Lower leg skin (tissue), 3 donors: ENCODE measurements at regions not wholly inside any gene's neighbourhood (a gene's known extent, or its start where the extent isn't known, plus 50 kb on each side); places are given as distances from the start of the nearest gene placed in this dataset.

Source experiments
- POLR2A ChIP-seq, 2 donors: fragments of 450-650 bp; IDR thresholded peaks; one replicate each; pipeline ENCODE4 v1.6.1; 2016 to 2017; ENCODE audit warnings: antibody characterized with exemption in 2 of 2, mild to moderate bottlenecking in 1 of 2, moderate library complexity in 1 of 2
- TF ChIP-seq, protein P1 (sequence below), 3 donors: fragments of 450-650 bp; IDR thresholded peaks; one replicate each; pipeline ENCODE4 v1.5.1; 2016; ENCODE audit warnings: antibody characterized with exemption in 3 of 3, mild to moderate bottlenecking in 3 of 3, moderate library complexity in 2 of 3

DNA sequence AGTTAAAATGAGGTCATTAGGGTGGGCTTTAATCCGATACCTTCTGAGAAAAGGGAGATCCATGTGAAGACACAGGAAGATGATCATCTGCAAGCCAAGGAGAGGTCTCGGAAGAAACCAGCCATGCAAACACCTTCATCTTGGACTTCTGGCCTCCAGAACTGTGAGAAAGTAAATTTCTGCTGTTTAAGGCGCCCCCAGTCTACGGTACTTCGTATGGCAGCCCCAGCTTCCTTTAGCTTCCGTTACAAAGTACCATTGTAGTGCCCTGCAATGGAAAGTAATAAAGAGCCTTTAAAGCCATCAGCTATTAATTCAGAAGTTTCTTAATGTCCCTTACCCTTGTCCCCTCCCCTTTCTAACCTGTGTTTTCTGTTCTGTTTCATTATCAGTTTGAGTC, 308.1 kb downstream of the AACS start:
- TF ChIP-seq, protein P1, sequence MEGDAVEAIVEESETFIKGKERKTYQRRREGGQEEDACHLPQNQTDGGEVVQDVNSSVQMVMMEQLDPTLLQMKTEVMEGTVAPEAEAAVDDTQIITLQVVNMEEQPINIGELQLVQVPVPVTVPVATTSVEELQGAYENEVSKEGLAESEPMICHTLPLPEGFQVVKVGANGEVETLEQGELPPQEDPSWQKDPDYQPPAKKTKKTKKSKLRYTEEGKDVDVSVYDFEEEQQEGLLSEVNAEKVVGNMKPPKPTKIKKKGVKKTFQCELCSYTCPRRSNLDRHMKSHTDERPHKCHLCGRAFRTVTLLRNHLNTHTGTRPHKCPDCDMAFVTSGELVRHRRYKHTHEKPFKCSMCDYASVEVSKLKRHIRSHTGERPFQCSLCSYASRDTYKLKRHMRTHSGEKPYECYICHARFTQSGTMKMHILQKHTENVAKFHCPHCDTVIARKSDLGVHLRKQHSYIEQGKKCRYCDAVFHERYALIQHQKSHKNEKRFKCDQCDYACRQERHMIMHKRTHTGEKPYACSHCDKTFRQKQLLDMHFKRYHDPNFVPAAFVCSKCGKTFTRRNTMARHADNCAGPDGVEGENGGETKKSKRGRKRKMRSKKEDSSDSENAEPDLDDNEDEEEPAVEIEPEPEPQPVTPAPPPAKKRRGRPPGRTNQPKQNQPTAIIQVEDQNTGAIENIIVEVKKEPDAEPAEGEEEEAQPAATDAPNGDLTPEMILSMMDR (IDR thresholded peaks at IDR 0.05): no peak
- no peak for TF ChIP-seq POLR2A (IDR thresholded peaks at IDR 0.05)
